GM23338 (cell line): ENCODE measurements at regions not wholly inside any gene's neighbourhood (a gene's known extent, or its start where the extent isn't known, plus 50 kb on each side); places are given as distances from the start of the nearest gene placed in this dataset.

Source experiments
- ATAC-seq: fragments of 200-7000 bp; cut with Tn5 transposase; 3 replicates; pipeline ENCODE4 v1.9.1; 2020
- DNase-seq: peaks from one replicate; pipeline ENCODE4 v3.0.0-alpha.2; 2015; ENCODE audit warnings: low spot score
- H2AFZ ChIP-seq: fragments of 200-600 bp; sonication (generic); 2 replicates; pipeline ENCODE4 v1.8.0; 2016; ENCODE audit warnings: antibody characterized with exemption, mild to moderate bottlenecking, moderate library complexity
- H3F3A ChIP-seq: fragments of 200-600 bp; sonication (generic); replicated peaks from 2 replicates; pipeline ENCODE4 v1.8.0; 2017; ENCODE audit warnings: antibody characterized with exemption, mixed run types, low read depth
- H3K27ac ChIP-seq: fragments of 200-600 bp; sonication (generic); 2 replicates; pipeline ENCODE4 v1.6.1; 2016; ENCODE audit warnings: low read depth
- H3K27me3 ChIP-seq: fragments of 200-600 bp; sonication (generic); 2 replicates; pipeline ENCODE4 v1.8.0; 2016; ENCODE audit warnings: mild to moderate bottlenecking, mixed run types, moderate library complexity; ENCODE audit not compliant: insufficient read depth
- H3K36me3 ChIP-seq: fragments of 200-600 bp; sonication (generic); 2 replicates; pipeline ENCODE4 v1.8.0; 2016; ENCODE audit warnings: mild to moderate bottlenecking; ENCODE audit not compliant: insufficient read depth
- H3K4me1 ChIP-seq: fragments of 200-600 bp; sonication (generic); 2 replicates; pipeline ENCODE4 v1.8.0; 2016; ENCODE audit warnings: mild to moderate bottlenecking, moderate library complexity; ENCODE audit not compliant: insufficient read depth
- H3K4me2 ChIP-seq: fragments of 200-600 bp; sonication (generic); 2 replicates; pipeline ENCODE4 v1.7.1; 2017; ENCODE audit warnings: mixed run types
- H3K4me3 ChIP-seq: fragments of 200-600 bp; sonication (generic); 2 replicates; pipeline ENCODE4 v1.6.1; 2016; ENCODE audit warnings: mixed run types
- H3K79me2 ChIP-seq: fragments of 200-600 bp; sonication (generic); replicated peaks from 2 replicates; pipeline ENCODE4 v1.8.0; 2017; ENCODE audit warnings: mild to moderate bottlenecking; ENCODE audit not compliant: insufficient read depth
- H3K9me2 ChIP-seq: fragments of 200-600 bp; sonication (generic); 2 replicates; pipeline ENCODE4 v1.8.0; 2017; ENCODE audit not compliant: insufficient read depth
- H4K20me1 ChIP-seq: fragments of 200-600 bp; sonication (generic); replicated peaks from 2 replicates; pipeline ENCODE4 v1.8.0; 2017; ENCODE audit warnings: mild to moderate bottlenecking; ENCODE audit not compliant: insufficient read depth
- H3K27ac Mint-ChIP-seq: 2 replicates; pipeline ENCODE4 v1.8.0; 2020; ENCODE audit warnings: inconsistent platforms, mild to moderate bottlenecking, moderate library complexity, mixed read lengths
- H3K27me3 Mint-ChIP-seq: 3 replicates; pipeline ENCODE4 v1.8.0; 2022; ENCODE audit warnings: low read depth, mild to moderate bottlenecking, moderate library complexity, mixed read lengths, inconsistent platforms; ENCODE audit not compliant: insufficient read depth, poor library complexity
- H3K36me3 Mint-ChIP-seq: 3 replicates; pipeline ENCODE4 v1.8.0; 2021; ENCODE audit warnings: low read depth, mild to moderate bottlenecking, inconsistent platforms, moderate library complexity, mixed read lengths
- H3K4me1 Mint-ChIP-seq: 3 replicates; pipeline ENCODE4 v1.8.0; 2020; ENCODE audit warnings: mild to moderate bottlenecking, inconsistent platforms, mixed read lengths
- H3K4me3 Mint-ChIP-seq: 3 replicates; pipeline ENCODE4 v1.8.0; 2021; ENCODE audit warnings: moderate library complexity, mild to moderate bottlenecking, inconsistent platforms, mixed read lengths
- H3K9me3 Mint-ChIP-seq: 3 replicates; pipeline ENCODE4 v1.8.0; 2020; ENCODE audit warnings: moderate library complexity, mild to moderate bottlenecking, inconsistent platforms, mixed read lengths
- CREB1 ChIP-seq: fragments of 250-450 bp; sonication (Bioruptor Pico); IDR thresholded peaks from 2 replicates; pipeline ENCODE4 v1.5.0; 2020; ENCODE audit warnings: low read depth, mild to moderate bottlenecking, moderate library complexity
- EZH2 ChIP-seq: fragments of 200-600 bp; sonication (generic); IDR thresholded peaks from one replicate; pipeline ENCODE4 v1.8.0; 2017; ENCODE audit warnings: antibody characterized with exemption, mild to moderate bottlenecking, low read depth; ENCODE audit not compliant: unreplicated experiment
- EZH2phosphoT487 ChIP-seq: fragments of 200-600 bp; sonication (generic); IDR thresholded peaks from one replicate; pipeline ENCODE4 v1.8.1; 2018; ENCODE audit warnings: antibody characterized with exemption; ENCODE audit not compliant: unreplicated experiment
- JUNB ChIP-seq: IDR thresholded peaks from one replicate; pipeline ENCODE4 v1.6.1; 2016; ENCODE audit warnings: antibody characterized with exemption; ENCODE audit not compliant: unreplicated experiment
- NANOG ChIP-seq: IDR thresholded peaks from 2 replicates; pipeline ENCODE4 v1.6.1; 2016; ENCODE audit warnings: antibody characterized with exemption, borderline replicate concordance
- POLR2AphosphoS5 ChIP-seq: IDR thresholded peaks from 2 replicates; pipeline ENCODE4 v1.6.1; 2016; ENCODE audit warnings: antibody characterized with exemption, low read depth
- REST ChIP-seq: IDR thresholded peaks from one replicate; pipeline ENCODE4 v1.6.1; 2018; ENCODE audit warnings: antibody characterized with exemption; ENCODE audit not compliant: unreplicated experiment
- STAT1 ChIP-seq: IDR thresholded peaks from one replicate; pipeline ENCODE4 v1.6.1; 2016; ENCODE audit warnings: antibody characterized with exemption; ENCODE audit not compliant: unreplicated experiment
- ZNF114 ChIP-seq: fragments of 250-450 bp; sonication (Bioruptor Pico); IDR thresholded peaks from 2 replicates; pipeline ENCODE4 v1.5.0; 2020; ENCODE audit warnings: mild to moderate bottlenecking, moderate library complexity
- ZNF331 ChIP-seq: fragments of 250-450 bp; sonication (Bioruptor Pico); IDR thresholded peaks from 2 replicates; pipeline ENCODE4 v1.5.0; 2020; ENCODE audit warnings: low read depth, mild to moderate bottlenecking, moderate library complexity
- ZNF462 ChIP-seq: fragments of 250-450 bp; sonication (Bioruptor Pico); IDR thresholded peaks from 2 replicates; pipeline ENCODE4 v1.5.0; 2020; ENCODE audit warnings: mild to moderate bottlenecking, moderate library complexity
- TF ChIP-seq, protein P1 (sequence below), 2 experiments: fragments of 200-600 bp in 1 of 2; sonication (generic) in 1 of 2; conservative IDR thresholded peaks; 2 replicates each; pipeline versions ENCODE4 v1.5.1 to v1.6.1; 2016 to 2017; ENCODE audit warnings: antibody characterized with exemption in 2 of 2, low read depth in 2 of 2, mild to moderate bottlenecking in 2 of 2, moderate library complexity in 1 of 2
- TF ChIP-seq, protein P2 (sequence below): IDR thresholded peaks from 2 replicates; pipeline ENCODE4 v1.6.1; 2016; ENCODE audit warnings: antibody characterized with exemption

- no peak for TF ChIP-seq ZNF462
- no peak for TF ChIP-seq ZNF114 (CRISPR knock-in tag)
- no peak for TF ChIP-seq REST
Measured at GRCh38 chr1:82621076-82621475, 820.3 kb downstream of the ADGRL2 start (continued).

- Histone ChIP-seq H3K4me2 (no peak overlapping the region), H3K4me3 (no peak overlapping the region), H3K36me3 (no peaks in the 10 kb centered on the region), H3K9me2 (no peaks in the 10 kb centered on the region; the same call in 1 of the 2 replicates), H2AFZ (no peak overlapping the region), H4K20me1 (no peaks in the 10 kb centered on the region), H3K27ac (no peak overlapping the region), H3K79me2 (no peaks in the 10 kb centered on the region), H3K27me3 (no peaks in the 10 kb centered on the region), H3F3A (no peaks in the 10 kb centered on the region), H3K4me1 (no peaks in the 10 kb centered on the region)
- no peaks in the 10 kb centered on the region for H3K4me1 Mint-ChIP-seq
- H3K27ac Mint-ChIP-seq, result no peak overlapping the region
- DNase-seq (no peak), ATAC-seq (no peak)
- H3K27me3 Mint-ChIP-seq, result no peaks in the 10 kb centered on the region
- no peaks in the 10 kb centered on the region for H3K9me3 Mint-ChIP-seq
- H3K4me3 Mint-ChIP-seq, result no peak overlapping the region
- H3K36me3 Mint-ChIP-seq, result no peaks in the 10 kb centered on the region
- TF ChIP-seq POLR2AphosphoS5 (no peak), STAT1 (no peak), EZH2phosphoT487 (no peak), ZNF114 (CRISPR knock-in tag) (no peak), EZH2 (no peak), NANOG (no peak), CREB1 (CRISPR knock-in tag) (no peak), JUNB (no peak), ZNF331 (CRISPR knock-in tag) (no peak)
- TF ChIP-seq, protein P1, sequence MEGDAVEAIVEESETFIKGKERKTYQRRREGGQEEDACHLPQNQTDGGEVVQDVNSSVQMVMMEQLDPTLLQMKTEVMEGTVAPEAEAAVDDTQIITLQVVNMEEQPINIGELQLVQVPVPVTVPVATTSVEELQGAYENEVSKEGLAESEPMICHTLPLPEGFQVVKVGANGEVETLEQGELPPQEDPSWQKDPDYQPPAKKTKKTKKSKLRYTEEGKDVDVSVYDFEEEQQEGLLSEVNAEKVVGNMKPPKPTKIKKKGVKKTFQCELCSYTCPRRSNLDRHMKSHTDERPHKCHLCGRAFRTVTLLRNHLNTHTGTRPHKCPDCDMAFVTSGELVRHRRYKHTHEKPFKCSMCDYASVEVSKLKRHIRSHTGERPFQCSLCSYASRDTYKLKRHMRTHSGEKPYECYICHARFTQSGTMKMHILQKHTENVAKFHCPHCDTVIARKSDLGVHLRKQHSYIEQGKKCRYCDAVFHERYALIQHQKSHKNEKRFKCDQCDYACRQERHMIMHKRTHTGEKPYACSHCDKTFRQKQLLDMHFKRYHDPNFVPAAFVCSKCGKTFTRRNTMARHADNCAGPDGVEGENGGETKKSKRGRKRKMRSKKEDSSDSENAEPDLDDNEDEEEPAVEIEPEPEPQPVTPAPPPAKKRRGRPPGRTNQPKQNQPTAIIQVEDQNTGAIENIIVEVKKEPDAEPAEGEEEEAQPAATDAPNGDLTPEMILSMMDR (conservative IDR thresholded peaks at IDR 0.05; ENCODE audit: low read depth in 2 of 2), result no peak
- TF ChIP-seq, protein P2, sequence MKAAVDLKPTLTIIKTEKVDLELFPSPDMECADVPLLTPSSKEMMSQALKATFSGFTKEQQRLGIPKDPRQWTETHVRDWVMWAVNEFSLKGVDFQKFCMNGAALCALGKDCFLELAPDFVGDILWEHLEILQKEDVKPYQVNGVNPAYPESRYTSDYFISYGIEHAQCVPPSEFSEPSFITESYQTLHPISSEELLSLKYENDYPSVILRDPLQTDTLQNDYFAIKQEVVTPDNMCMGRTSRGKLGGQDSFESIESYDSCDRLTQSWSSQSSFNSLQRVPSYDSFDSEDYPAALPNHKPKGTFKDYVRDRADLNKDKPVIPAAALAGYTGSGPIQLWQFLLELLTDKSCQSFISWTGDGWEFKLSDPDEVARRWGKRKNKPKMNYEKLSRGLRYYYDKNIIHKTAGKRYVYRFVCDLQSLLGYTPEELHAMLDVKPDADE, result no peak
Measured at GRCh38 chr1:82614090-82614489, 813.4 kb downstream of the ADGRL2 start.
